SH-SY5Y (cell line): ENCODE measurements at regions not wholly inside any gene's neighbourhood (a gene's known extent, or its start where the extent isn't known, plus 50 kb on each side); places are given as distances from the start of the nearest gene placed in this dataset.

Experiments used
- GATA2 ChIP-seq: IDR thresholded peaks from 2 replicates; pipeline ENCODE4 v1.6.1; 2011; ENCODE audit warnings: mild to moderate bottlenecking, low read depth, low read length
- GATA3 ChIP-seq: IDR thresholded peaks from 2 replicates; pipeline ENCODE4 v1.6.1; 2011; ENCODE audit warnings: low read depth, mild to moderate bottlenecking, low read length, moderate library complexity

DNA sequence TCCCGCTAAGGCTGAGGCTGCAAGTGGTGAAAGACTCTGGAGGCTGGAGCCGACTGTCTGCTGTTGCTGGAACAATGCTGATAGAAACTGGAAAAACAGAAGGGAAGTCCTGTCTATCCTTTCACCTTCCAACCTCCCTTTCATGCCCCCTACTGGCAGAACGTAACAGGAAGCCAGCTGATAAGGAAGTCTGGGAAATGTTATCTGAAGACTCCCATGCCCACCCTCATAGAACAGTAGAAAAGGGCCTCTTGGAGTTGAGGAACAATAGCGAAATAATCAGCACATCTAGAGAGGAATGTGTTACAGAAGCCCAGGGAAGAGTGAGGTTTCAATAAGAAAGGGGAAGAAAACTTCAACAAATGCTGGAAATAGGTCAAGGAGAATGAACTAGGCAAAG, 117.1 kb upstream of the DKK2 start:
- TF ChIP-seq GATA2 (no peak), GATA3 (no peak)
